HL-60 (cell line): ENCODE measurements at regions not wholly inside any gene's neighbourhood (a gene's known extent, or its start where the extent isn't known, plus 50 kb on each side); places are given as distances from the start of the nearest gene placed in this dataset.

ENCODE experiments used
- GABPA ChIP-seq: IDR thresholded peaks from 2 replicates; pipeline ENCODE4 v1.6.1; 2012; ENCODE audit warnings: low read depth
- SPI1 ChIP-seq: IDR thresholded peaks from 2 replicates; pipeline ENCODE4 v1.6.1; 2012; ENCODE audit warnings: low read depth, mild to moderate bottlenecking, borderline replicate concordance
- TF ChIP-seq, protein P1 (sequence below): IDR thresholded peaks from one replicate; pipeline ENCODE4 v1.5.1; 2011; ENCODE audit warnings: low read length, control low read depth, inconsistent platforms; ENCODE audit not compliant: insufficient read depth

DNA sequence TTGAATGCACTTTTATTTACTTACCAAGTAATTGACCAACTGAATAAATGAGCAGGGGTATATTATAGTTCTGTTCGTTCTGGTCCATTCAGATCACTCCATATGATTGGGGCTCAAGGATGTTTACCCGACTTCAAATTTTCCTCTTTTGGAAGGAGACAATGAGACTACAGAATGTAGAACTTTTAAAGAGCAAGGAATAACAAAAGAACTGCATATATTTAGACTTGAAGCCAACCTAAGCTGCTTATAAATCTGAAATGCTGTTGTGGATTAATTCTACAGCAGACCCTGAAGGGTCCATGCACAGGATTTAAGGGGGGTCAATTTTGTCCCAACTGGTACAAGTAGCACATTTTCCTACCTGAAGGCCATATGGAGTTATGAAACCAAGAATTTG, 610.8 kb downstream of the RAB28 start:
- TF ChIP-seq GABPA, result no peak
- TF ChIP-seq, protein P1, sequence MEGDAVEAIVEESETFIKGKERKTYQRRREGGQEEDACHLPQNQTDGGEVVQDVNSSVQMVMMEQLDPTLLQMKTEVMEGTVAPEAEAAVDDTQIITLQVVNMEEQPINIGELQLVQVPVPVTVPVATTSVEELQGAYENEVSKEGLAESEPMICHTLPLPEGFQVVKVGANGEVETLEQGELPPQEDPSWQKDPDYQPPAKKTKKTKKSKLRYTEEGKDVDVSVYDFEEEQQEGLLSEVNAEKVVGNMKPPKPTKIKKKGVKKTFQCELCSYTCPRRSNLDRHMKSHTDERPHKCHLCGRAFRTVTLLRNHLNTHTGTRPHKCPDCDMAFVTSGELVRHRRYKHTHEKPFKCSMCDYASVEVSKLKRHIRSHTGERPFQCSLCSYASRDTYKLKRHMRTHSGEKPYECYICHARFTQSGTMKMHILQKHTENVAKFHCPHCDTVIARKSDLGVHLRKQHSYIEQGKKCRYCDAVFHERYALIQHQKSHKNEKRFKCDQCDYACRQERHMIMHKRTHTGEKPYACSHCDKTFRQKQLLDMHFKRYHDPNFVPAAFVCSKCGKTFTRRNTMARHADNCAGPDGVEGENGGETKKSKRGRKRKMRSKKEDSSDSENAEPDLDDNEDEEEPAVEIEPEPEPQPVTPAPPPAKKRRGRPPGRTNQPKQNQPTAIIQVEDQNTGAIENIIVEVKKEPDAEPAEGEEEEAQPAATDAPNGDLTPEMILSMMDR, result no peak
- TF ChIP-seq SPI1, result no peak
